H1 (cell line): ENCODE measurements at regions not wholly inside any gene's neighbourhood (a gene's known extent, or its start where the extent isn't known, plus 50 kb on each side); places are given as distances from the start of the nearest gene placed in this dataset.

Experiments
- CHD7 ChIP-seq: fragments of 300-600 bp; sonication (generic); IDR thresholded peaks from 2 replicates; pipeline ENCODE4 v1.7.1; 2012; ENCODE audit warnings: low read length, moderate library complexity, mild to moderate bottlenecking, inconsistent platforms; ENCODE audit not compliant: insufficient replicate concordance
- SRF ChIP-seq: IDR thresholded peaks from 2 replicates; pipeline ENCODE4 v1.6.1; 2011; ENCODE audit warnings: mild to moderate bottlenecking, low read depth, low read length, moderate library complexity
- TCF12 ChIP-seq: IDR thresholded peaks from 2 replicates; pipeline ENCODE4 v1.6.1; 2011; ENCODE audit warnings: low read depth, mild to moderate bottlenecking, low read length

GRCh38 chr5:158553962-158554336 is 545.8 kb downstream of the EBF1 start (continued):
- TF ChIP-seq CHD7, result no peak
- no peak for TF ChIP-seq SRF
- TF ChIP-seq TCF12, result no peak
